Smooth muscle cell (in vitro differentiated cells): ENCODE measurements at regions not wholly inside any gene's neighbourhood (a gene's known extent, or its start where the extent isn't known, plus 50 kb on each side); places are given as distances from the start of the nearest gene placed in this dataset.

Experiments used
- DNase-seq: peaks from one replicate; lab custom pipeline; 2025; ENCODE audit not compliant: unreplicated experiment; lab: John Stamatoyannopoulos, UW
- H2AFZ ChIP-seq: fragments of 200-600 bp; sonication (generic); 2 replicates; pipeline ENCODE4 v1.6.0; 2016; ENCODE audit warnings: antibody characterized with exemption, low read depth, mild to moderate bottlenecking
- H3F3A ChIP-seq: fragments of 200-600 bp; sonication (generic); 2 replicates; pipeline ENCODE4 v1.6.0; 2017; ENCODE audit warnings: antibody characterized with exemption, low read depth
- H3K27ac ChIP-seq: fragments of 200-600 bp; sonication (generic); 2 replicates; pipeline ENCODE4 v1.5.1; 2016; ENCODE audit warnings: low read depth, mild to moderate bottlenecking
- H3K27me3 ChIP-seq: fragments of 200-600 bp; sonication (generic); 2 replicates; pipeline ENCODE4 v1.6.1; 2016; ENCODE audit warnings: low read depth, mild to moderate bottlenecking
- H3K36me3 ChIP-seq: fragments of 200-600 bp; sonication (generic); 2 replicates; pipeline ENCODE4 v1.5.1; 2016; ENCODE audit warnings: low read depth
- H3K4me1 ChIP-seq: fragments of 200-600 bp; sonication (generic); 2 replicates; pipeline ENCODE4 v1.5.1; 2016; ENCODE audit warnings: low read depth
- H3K4me2 ChIP-seq: fragments of 200-600 bp; sonication (generic); 2 replicates; pipeline ENCODE4 v1.6.0; 2016; ENCODE audit warnings: mild to moderate bottlenecking
- H3K4me3 ChIP-seq: fragments of 200-600 bp; sonication (generic); 2 replicates; pipeline ENCODE4 v1.5.1; 2016; ENCODE audit warnings: mild to moderate bottlenecking
- H3K79me2 ChIP-seq: fragments of 200-600 bp; sonication (generic); 2 replicates; pipeline ENCODE4 v1.6.0; 2016; ENCODE audit warnings: low read depth, mild to moderate bottlenecking
- H3K9ac ChIP-seq: fragments of 200-600 bp; sonication (generic); 2 replicates; pipeline ENCODE4 v1.6.0; 2016; ENCODE audit warnings: low read depth
- H3K9me3 ChIP-seq: fragments of 200-600 bp; sonication (generic); replicated peaks from 2 replicates; pipeline ENCODE4 v1.5.1; 2016; ENCODE audit warnings: low read depth
- H4K20me1 ChIP-seq: fragments of 200-600 bp; sonication (generic); 2 replicates; pipeline ENCODE4 v1.6.0; 2016; ENCODE audit warnings: low read depth
- CTCF ChIP-seq: fragments of 200-600 bp; sonication (generic); IDR thresholded peaks from 2 replicates; pipeline ENCODE4 v1.5.1; 2017; ENCODE audit warnings: borderline replicate concordance, mild to moderate bottlenecking, antibody characterized with exemption; ENCODE audit not compliant: insufficient read depth, poor library complexity, severe bottlenecking
- WGBS: methylation state at CpG from one replicate; pipeline ENCODE4 v1.1.7; 2016; ENCODE audit warnings: low lambda C conversion rate; 5-methylcytosine and 5-hydroxymethylcytosine counted together

- no peak overlapping the region for H3K27ac ChIP-seq
- H3K4me2 ChIP-seq, result no peak overlapping the region
- no peaks in the 10 kb centered on the region for H3K79me2 ChIP-seq
- H3F3A ChIP-seq, result no peaks in the 10 kb centered on the region
- no peak overlapping the region for H2AFZ ChIP-seq
- H3K27me3 ChIP-seq, result no peaks in the 10 kb centered on the region
- no peak overlapping the region for H3K9ac ChIP-seq
- no peaks in the 10 kb centered on the region for H3K36me3 ChIP-seq
- 97% methylated on average over 3 of the region's 3 CpGs for WGBS
- peaks cover 1% of the 10 kb centered on the region for H3K4me1 ChIP-seq
- no peaks in the 10 kb centered on the region for H4K20me1 ChIP-seq
- no peak for TF ChIP-seq CTCF
- no peak overlapping the region for H3K4me3 ChIP-seq
- no peak for DNase-seq
- no peaks in the 10 kb centered on the region for H3K9me3 ChIP-seq
These were observed 78.0 kb upstream of the LHFPL2 start for GRCh38 chr5:78726571-78726970.

GRCh38 chr5:78726003-78726402, 77.4 kb upstream of the LHFPL2 start:
- Histone ChIP-seq H3K4me2 (no peak overlapping the region), H3K27me3 (no peaks in the 10 kb centered on the region), H3K9ac (no peak overlapping the region), H3F3A (no peaks in the 10 kb centered on the region), H3K79me2 (no peaks in the 10 kb centered on the region), H3K4me3 (no peak overlapping the region), H3K9me3 (no peaks in the 10 kb centered on the region), H2AFZ (no peak overlapping the region), H3K4me1 (peaks cover 1% of the 10 kb centered on the region), H4K20me1 (no peaks in the 10 kb centered on the region), H3K27ac (no peak overlapping the region), H3K36me3 (no peaks in the 10 kb centered on the region)
- WGBS, result 93% methylated on average over 3 of the region's 3 CpGs
- no peak for TF ChIP-seq CTCF
- no peak for DNase-seq

GRCh38 chr5:78724061-78724460, 75.5 kb upstream of the LHFPL2 start:
- H2AFZ ChIP-seq, result no peak overlapping the region
- H3K36me3 ChIP-seq, result no peaks in the 10 kb centered on the region
- no peaks in the 10 kb centered on the region for H3K9me3 ChIP-seq
- no peak overlapping the region for H3K4me3 ChIP-seq
- H3K79me2 ChIP-seq, result no peaks in the 10 kb centered on the region
- peaks cover 12% of the 10 kb centered on the region for H3K4me1 ChIP-seq
- no peaks in the 10 kb centered on the region for H3K27me3 ChIP-seq
- no peak overlapping the region for H3K27ac ChIP-seq
- TF ChIP-seq CTCF, result no peak
- no peak overlapping the region for H3K9ac ChIP-seq
- DNase-seq, result no peak
- H3K4me2 ChIP-seq, result no peak overlapping the region
- no peaks in the 10 kb centered on the region for H3F3A ChIP-seq
- H4K20me1 ChIP-seq, result no peaks in the 10 kb centered on the region

- peak overlapping the region; percentile 5 for H2AFZ ChIP-seq
- H3F3A ChIP-seq, result no peaks in the 10 kb centered on the region
- H3K9ac ChIP-seq, result no peak overlapping the region
- no peak overlapping the region for H3K4me3 ChIP-seq
- peaks cover 12% of the 10 kb centered on the region for H3K4me1 ChIP-seq
- H3K4me2 ChIP-seq, result no peak overlapping the region
- H3K27ac ChIP-seq, result no peak overlapping the region
- H3K9me3 ChIP-seq, result no peaks in the 10 kb centered on the region
- no peaks in the 10 kb centered on the region for H3K36me3 ChIP-seq
- no peaks in the 10 kb centered on the region for H3K79me2 ChIP-seq
- no peaks in the 10 kb centered on the region for H3K27me3 ChIP-seq
- H4K20me1 ChIP-seq, result no peaks in the 10 kb centered on the region
- DNase-seq, result no peak
- no peak for TF ChIP-seq CTCF
- WGBS, result 78% methylated on average over 5 of the region's 5 CpGs
These were observed 72.4 kb upstream of the LHFPL2 start for GRCh38 chr5:78720997-78721396.
